K562 (cell line): ENCODE measurements at regions not wholly inside any gene's neighbourhood (a gene's known extent, or its start where the extent isn't known, plus 50 kb on each side); places are given as distances from the start of the nearest gene placed in this dataset.

Experiments used
- ATAC-seq: fragments of 200-7000 bp; cut with Tn5 transposase; 3 replicates; pipeline ENCODE4 v1.9.1; 2020; ENCODE audit warnings: moderate library complexity
- BruUV-seq: library from RNA; stranded (reverse); fragments of 400-500 nt; replicated peaks from 2 replicates; lab custom pipeline; 2021; lab: Mats Ljungman, UMichigan
- CTCF ChIA-PET: fragments of 300-600 bp; formaldehyde crosslinking; extraction: SDS; loops from one replicate; lab custom pipeline; 2021; ENCODE audit warnings: low intra/inter-chr PET ratio; lab: Yijun Ruan, JAX
- POLR2A ChIA-PET: fragments of 300-600, 350-650 bp; sonication (Branson Sonifier 250); formaldehyde crosslinking; extraction: SDS; loops from one replicate; lab custom pipeline; 2021; ENCODE audit warnings: antibody characterized with exemption, inconsistent platforms; lab: Yijun Ruan, JAX
- DNase-seq, 4 experiments: peaks; one replicate each; pipeline versions ENCODE4 v3.0.0 to v3.0.0-alpha.2; 2011 to 2018; ENCODE audit warnings: low spot score in 3 of 4, mixed read lengths in 3 of 4; ENCODE audit errors: extremely low read depth in 1 of 4
- FAIRE-seq: peaks from 2 replicates; lab custom pipeline; 2011; peaks lifted over from hg19 to GRCh38; lab: Jason Lieb, UNC
- H2AFZ ChIP-seq: 2 replicates; pipeline ENCODE4 v1.6.0; 2011; ENCODE audit warnings: low read depth, low read length, control low read depth, inconsistent platforms
- H3K27ac ChIP-seq: fragments of 200-600 bp; 3 replicates; pipeline ENCODE4 v1.8.0; 2011; ENCODE audit warnings: low read depth, mild to moderate bottlenecking, control low read depth, inconsistent platforms, low read length, moderate library complexity, mixed read lengths; ENCODE audit errors: extremely low read depth
- H3K27me3 ChIP-seq, 2 experiments: fragments of 300-600 bp in 1 of 2; 2 replicates in 1 of 2; 3 replicates in 1 of 2; pipeline versions ENCODE4 v1.6.0 to v1.8.0; 2011; ENCODE audit warnings: inconsistent platforms in 2 of 2, low read length in 2 of 2, mild to moderate bottlenecking in 1 of 2, mixed read lengths in 1 of 2, moderate library complexity in 1 of 2; ENCODE audit not compliant: control insufficient read depth in 2 of 2, insufficient read depth in 2 of 2
- H3K36me3 ChIP-seq: fragments of 300-600 bp; 3 replicates; pipeline ENCODE4 v1.8.0; 2011; ENCODE audit warnings: mild to moderate bottlenecking, low read length, inconsistent platforms; ENCODE audit not compliant: control insufficient read depth, insufficient read depth
- H3K4me1 ChIP-seq, 2 experiments: fragments of 200-600 bp in 1 of 2; replicated peaks in 1 of 2; 2 replicates in 1 of 2; 3 replicates in 1 of 2; pipeline versions ENCODE4 v1.5.1 to v1.8.0; 2011; ENCODE audit warnings: inconsistent platforms in 2 of 2, low read length in 2 of 2, mild to moderate bottlenecking in 1 of 2, mixed read lengths in 1 of 2, moderate library complexity in 1 of 2; ENCODE audit not compliant: control insufficient read depth in 2 of 2, insufficient read depth in 2 of 2
- H3K4me2 ChIP-seq: 2 replicates; pipeline ENCODE4 v1.6.1; 2011; ENCODE audit warnings: low read length, control low read depth, inconsistent platforms, mixed read lengths; ENCODE audit not compliant: insufficient read depth
- H3K4me3 ChIP-seq: fragments of 200-600 bp; sonication (generic), shearing (Covaris generic); 2 replicates; pipeline ENCODE4 v1.5.1; 2016; ENCODE audit warnings: control low read depth, inconsistent platforms
- H3K79me2 ChIP-seq: fragments of 200-600 bp; 3 replicates; pipeline ENCODE4 v1.8.0; 2011; ENCODE audit warnings: low read length, inconsistent platforms; ENCODE audit not compliant: control insufficient read depth, insufficient read depth
- H3K9ac ChIP-seq, 2 experiments: 2 replicates each; pipeline versions ENCODE4 v1.6.0 to v1.6.1; 2011; ENCODE audit warnings: low read depth in 2 of 2, low read length in 2 of 2, control low read depth in 1 of 2, inconsistent platforms in 1 of 2, mild to moderate bottlenecking in 1 of 2, mixed read lengths in 1 of 2; ENCODE audit not compliant: insufficient read depth in 1 of 2
- H3K9me1 ChIP-seq: one replicate; pipeline ENCODE4 v1.6.0; 2011; ENCODE audit warnings: inconsistent platforms, mild to moderate bottlenecking, low read length, moderate library complexity; ENCODE audit not compliant: control insufficient read depth, insufficient read depth
- H3K9me3 ChIP-seq: replicated peaks from 2 replicates; pipeline ENCODE4 v1.5.1; 2011; ENCODE audit warnings: low read depth, low read length, inconsistent platforms; ENCODE audit not compliant: control insufficient read depth, insufficient read depth
- H4K20me1 ChIP-seq: replicated peaks from 2 replicates; pipeline ENCODE4 v1.6.1; 2011; ENCODE audit warnings: low read length, inconsistent platforms, mixed read lengths; ENCODE audit not compliant: control insufficient read depth, insufficient read depth
- DACH1 ChIP-seq: fragments of 450-650 bp; IDR thresholded peaks from 2 replicates; pipeline ENCODE4 v1.6.1; 2018; ENCODE audit not compliant: partially characterized antibody
- GATA2 ChIP-seq: sonication (generic); formaldehyde crosslinking; IDR thresholded peaks from 2 replicates; pipeline ENCODE4 v1.4.0; 2020; ENCODE audit warnings: mild to moderate bottlenecking, missing genetic modification reagents
- MCM3 ChIP-seq: fragments of 450-650 bp; IDR thresholded peaks from 2 replicates; pipeline ENCODE4 v1.6.1; 2016
- MEIS2 ChIP-seq: fragments of 450-650 bp; IDR thresholded peaks from 2 replicates; pipeline ENCODE4 v1.6.1; 2014; ENCODE audit warnings: mild to moderate bottlenecking; ENCODE audit not compliant: partially characterized antibody
- TAF1 ChIP-seq: IDR thresholded peaks from 2 replicates; pipeline ENCODE4 v1.6.1; 2011; ENCODE audit warnings: mild to moderate bottlenecking, low read length, moderate library complexity; ENCODE audit not compliant: insufficient read depth, control insufficient read depth, severe bottlenecking; ENCODE audit errors: extremely low read depth
- TCF7 ChIP-seq: sonication (generic); IDR thresholded peaks from 2 replicates; pipeline ENCODE4 v1.6.1; 2016; ENCODE audit warnings: antibody characterized with exemption, borderline replicate concordance
- TRIM24 ChIP-seq, 2 experiments: fragments of 450-650 bp; IDR thresholded peaks; 2 replicates each; pipeline ENCODE4 v1.6.1; 2016
- ZFX ChIP-seq: sonication (generic); formaldehyde crosslinking; IDR thresholded peaks from 2 replicates; pipeline ENCODE4 v1.8.0; 2022; ENCODE audit warnings: mild to moderate bottlenecking, missing genetic modification reagents, moderate library complexity
- ZNF239 ChIP-seq: fragments of 250-450 bp; sonication (Bioruptor Pico); IDR thresholded peaks from 2 replicates; pipeline ENCODE4 v1.4.0; 2020; ENCODE audit warnings: mild to moderate bottlenecking
- ZNF507 ChIP-seq: conservative IDR thresholded peaks from 2 replicates; pipeline ENCODE4 v1.6.1; 2017; ENCODE audit warnings: missing genetic modification characterization, missing compliant biosample characterization
- WGBS: fragments of 100-300 bp; shearing (Covaris generic); methylation state at CpG from one replicate; pipeline ENCODE4 v1.1.6; 2016; ENCODE audit warnings: low coverage, mixed read lengths; ENCODE audit not compliant: insufficient coverage; ENCODE audit errors: missing lambda C conversion rate; 5-methylcytosine and 5-hydroxymethylcytosine counted together
- in situ Hi-C: fragments of 300-500 bp; cut with MboI; formaldehyde crosslinking; loops from 4 replicates; pipeline ENCODE4 v1.15.0; 2018; ENCODE audit warnings: inconsistent platforms, mixed read lengths
- intact Hi-C: fragments of 100-400 bp; cut with micrococcal nuclease; formaldehyde crosslinking; loops from 2 replicates; pipeline ENCODE4 v1.14.2; 2022
- TF ChIP-seq, protein P1 (sequence below): sonication (generic); formaldehyde crosslinking; IDR thresholded peaks from 2 replicates; pipeline ENCODE4 v1.8.0; 2022; ENCODE audit warnings: mild to moderate bottlenecking, missing genetic modification reagents
- TF ChIP-seq, protein P2 (sequence below): fragments of 200-800 bp; sonication (Bioruptor generic); IDR thresholded peaks from 2 replicates; pipeline ENCODE4 v1.6.1; 2016; ENCODE audit warnings: missing genetic modification characterization, missing compliant biosample characterization

DNA sequence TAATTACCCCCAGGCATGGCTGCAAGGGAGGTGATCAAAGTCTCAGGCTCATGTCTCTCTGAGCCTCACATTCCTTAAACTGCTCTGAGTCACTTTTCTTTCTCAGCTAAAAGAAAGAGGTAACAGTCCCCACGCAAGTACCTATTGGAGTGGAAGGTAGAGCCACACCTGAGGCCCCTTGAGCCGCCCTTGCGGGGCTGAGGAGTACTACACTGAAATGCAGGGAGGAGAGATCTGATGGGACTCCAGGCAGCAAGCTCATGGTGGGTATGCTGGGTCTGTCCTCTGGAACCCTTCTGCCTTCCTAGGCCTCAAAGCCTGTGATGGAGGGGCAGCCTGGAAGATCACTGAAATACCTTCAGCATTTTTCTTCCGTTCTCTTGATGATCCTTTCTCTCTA is 960.0 kb downstream of the DNAJB9 start (continued):
- no peak for TF ChIP-seq ZNF239 (CRISPR knock-in tag)
- TF ChIP-seq, protein P1, sequence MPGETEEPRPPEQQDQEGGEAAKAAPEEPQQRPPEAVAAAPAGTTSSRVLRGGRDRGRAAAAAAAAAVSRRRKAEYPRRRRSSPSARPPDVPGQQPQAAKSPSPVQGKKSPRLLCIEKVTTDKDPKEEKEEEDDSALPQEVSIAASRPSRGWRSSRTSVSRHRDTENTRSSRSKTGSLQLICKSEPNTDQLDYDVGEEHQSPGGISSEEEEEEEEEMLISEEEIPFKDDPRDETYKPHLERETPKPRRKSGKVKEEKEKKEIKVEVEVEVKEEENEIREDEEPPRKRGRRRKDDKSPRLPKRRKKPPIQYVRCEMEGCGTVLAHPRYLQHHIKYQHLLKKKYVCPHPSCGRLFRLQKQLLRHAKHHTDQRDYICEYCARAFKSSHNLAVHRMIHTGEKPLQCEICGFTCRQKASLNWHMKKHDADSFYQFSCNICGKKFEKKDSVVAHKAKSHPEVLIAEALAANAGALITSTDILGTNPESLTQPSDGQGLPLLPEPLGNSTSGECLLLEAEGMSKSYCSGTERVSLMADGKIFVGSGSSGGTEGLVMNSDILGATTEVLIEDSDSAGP (CRISPR knock-in tag): no peak
- TF ChIP-seq TRIM24 (IDR thresholded peaks at IDR 0.05): no peak
- TF ChIP-seq GATA2: no peak
- no peak for TF ChIP-seq TCF7
- TF ChIP-seq MEIS2: no peak
- TF ChIP-seq TAF1: no peak
- no peak for TF ChIP-seq ZFX (CRISPR knock-in tag)
- no peak for TF ChIP-seq ZNF507 (tag)

DNA sequence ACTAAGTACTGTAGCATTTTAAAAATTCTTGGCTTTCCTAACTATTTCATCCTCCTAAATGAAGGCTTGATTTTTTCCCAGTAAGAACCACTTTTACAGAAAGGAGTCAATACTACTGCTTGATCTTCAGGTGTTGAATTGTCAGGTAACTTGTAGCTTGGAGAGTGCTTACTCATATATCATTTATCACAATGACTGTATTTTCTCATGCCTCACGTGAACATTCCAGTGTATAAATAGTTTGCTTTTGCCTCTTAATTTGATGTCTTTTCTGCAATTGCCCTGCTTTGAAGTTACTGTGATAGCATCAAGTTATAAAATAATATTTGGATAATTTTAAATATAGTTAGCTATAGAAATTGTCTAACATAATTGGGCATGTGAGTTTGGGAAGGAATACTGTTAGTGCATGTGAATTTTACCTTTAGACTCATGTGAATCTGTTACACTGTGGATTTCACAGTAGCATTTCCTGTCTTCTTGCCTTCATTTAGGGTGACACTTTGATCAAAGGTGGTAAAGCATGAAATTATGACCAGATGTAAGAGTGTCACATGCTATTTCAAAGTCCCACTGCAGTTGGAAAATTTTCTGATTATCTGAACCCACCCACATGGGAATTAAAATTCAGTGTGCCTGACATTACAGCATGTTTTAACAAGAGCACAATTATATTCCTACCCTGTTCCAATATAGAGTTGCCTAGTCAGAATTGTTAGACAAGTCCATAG is 962.8 kb downstream of the DNAJB9 start:
- no peak overlapping the region for H3K9ac ChIP-seq
- H3K9me3 ChIP-seq: no peaks in the 10 kb centered on the region
- no peak overlapping the region for H3K27ac ChIP-seq
- no peaks in the 10 kb centered on the region for H3K36me3 ChIP-seq
- intact Hi-C loops: no loop called here
- no peaks in the 10 kb centered on the region for H3K27me3 ChIP-seq
- no peak for DNase-seq
- no peak overlapping the region for H3K4me3 ChIP-seq
- no peaks in the 10 kb centered on the region for H3K79me2 ChIP-seq
- no peak overlapping the region for H3K4me2 ChIP-seq
- no peaks in the 10 kb centered on the region for H3K4me1 ChIP-seq
- in situ Hi-C loops: no loop called here
- no peak for ATAC-seq
- H4K20me1 ChIP-seq: no peaks in the 10 kb centered on the region
- BruUV-seq: no TSS peak
- no peak overlapping the region for H2AFZ ChIP-seq
- no peaks in the 10 kb centered on the region for H3K9me1 ChIP-seq
- POLR2A ChIA-PET: no interaction called here
- WGBS: 0% methylated on average over 1 of the region's 1 CpG
- no peak for FAIRE-seq
- CTCF ChIA-PET: no interaction called here
- TF ChIP-seq MCM3 (no peak), DACH1 (no peak)
- TF ChIP-seq, protein P2, sequence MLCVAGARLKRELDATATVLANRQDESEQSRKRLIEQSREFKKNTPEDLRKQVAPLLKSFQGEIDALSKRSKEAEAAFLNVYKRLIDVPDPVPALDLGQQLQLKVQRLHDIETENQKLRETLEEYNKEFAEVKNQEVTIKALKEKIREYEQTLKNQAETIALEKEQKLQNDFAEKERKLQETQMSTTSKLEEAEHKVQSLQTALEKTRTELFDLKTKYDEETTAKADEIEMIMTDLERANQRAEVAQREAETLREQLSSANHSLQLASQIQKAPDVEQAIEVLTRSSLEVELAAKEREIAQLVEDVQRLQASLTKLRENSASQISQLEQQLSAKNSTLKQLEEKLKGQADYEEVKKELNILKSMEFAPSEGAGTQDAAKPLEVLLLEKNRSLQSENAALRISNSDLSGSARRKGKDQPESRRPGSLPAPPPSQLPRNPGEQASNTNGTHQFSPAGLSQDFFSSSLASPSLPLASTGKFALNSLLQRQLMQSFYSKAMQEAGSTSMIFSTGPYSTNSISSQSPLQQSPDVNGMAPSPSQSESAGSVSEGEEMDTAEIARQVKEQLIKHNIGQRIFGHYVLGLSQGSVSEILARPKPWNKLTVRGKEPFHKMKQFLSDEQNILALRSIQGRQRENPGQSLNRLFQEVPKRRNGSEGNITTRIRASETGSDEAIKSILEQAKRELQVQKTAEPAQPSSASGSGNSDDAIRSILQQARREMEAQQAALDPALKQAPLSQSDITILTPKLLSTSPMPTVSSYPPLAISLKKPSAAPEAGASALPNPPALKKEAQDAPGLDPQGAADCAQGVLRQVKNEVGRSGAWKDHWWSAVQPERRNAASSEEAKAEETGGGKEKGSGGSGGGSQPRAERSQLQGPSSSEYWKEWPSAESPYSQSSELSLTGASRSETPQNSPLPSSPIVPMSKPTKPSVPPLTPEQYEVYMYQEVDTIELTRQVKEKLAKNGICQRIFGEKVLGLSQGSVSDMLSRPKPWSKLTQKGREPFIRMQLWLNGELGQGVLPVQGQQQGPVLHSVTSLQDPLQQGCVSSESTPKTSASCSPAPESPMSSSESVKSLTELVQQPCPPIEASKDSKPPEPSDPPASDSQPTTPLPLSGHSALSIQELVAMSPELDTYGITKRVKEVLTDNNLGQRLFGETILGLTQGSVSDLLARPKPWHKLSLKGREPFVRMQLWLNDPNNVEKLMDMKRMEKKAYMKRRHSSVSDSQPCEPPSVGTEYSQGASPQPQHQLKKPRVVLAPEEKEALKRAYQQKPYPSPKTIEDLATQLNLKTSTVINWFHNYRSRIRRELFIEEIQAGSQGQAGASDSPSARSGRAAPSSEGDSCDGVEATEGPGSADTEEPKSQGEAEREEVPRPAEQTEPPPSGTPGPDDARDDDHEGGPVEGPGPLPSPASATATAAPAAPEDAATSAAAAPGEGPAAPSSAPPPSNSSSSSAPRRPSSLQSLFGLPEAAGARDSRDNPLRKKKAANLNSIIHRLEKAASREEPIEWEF: no peak
